ENCODE measurements at regions not wholly inside any gene's neighbourhood (a gene's known extent, or its start where the extent isn't known, plus 50 kb on each side); places are given as distances from the start of the nearest gene placed in this dataset.

GRCh38 chr7:155153676-155154075, 83.6 kb downstream of the HTR5A start:
- no peak overlapping the region for H3K4me3 ChIP-seq (replicated peaks in 1 of 2; ENCODE audit: low read depth in 2 of 2, low read length in 2 of 2)
- no peak for TF ChIP-seq CTCF (IDR thresholded peaks at IDR 0.05; ENCODE audit: low read depth, low read length)
- no peak for DNase-seq (ENCODE audit: low read depth in 2 of 2)

- TF ChIP-seq CTCF (IDR thresholded peaks at IDR 0.05; ENCODE audit: low read depth, low read length), result no peak
- DNase-seq (ENCODE audit: low read depth in 2 of 2), result no peak
- no peak overlapping the region for H3K4me3 ChIP-seq (replicated peaks in 1 of 2; ENCODE audit: low read depth in 2 of 2, low read length in 2 of 2)
Measured at GRCh38 chr7:155154586-155154985, 84.5 kb downstream of the HTR5A start.

- DNase-seq (ENCODE audit: low read depth in 2 of 2), result no peak
- no peak overlapping the region for H3K4me3 ChIP-seq (replicated peaks in 1 of 2; ENCODE audit: low read depth in 2 of 2, low read length in 2 of 2)
- no peak for TF ChIP-seq CTCF (IDR thresholded peaks at IDR 0.05; ENCODE audit: low read depth, low read length)
Measured at GRCh38 chr7:155161690-155162089, 91.6 kb downstream of the HTR5A start.

- no peak overlapping the region for H3K4me3 ChIP-seq (replicated peaks in 1 of 2; ENCODE audit: low read depth in 2 of 2, low read length in 2 of 2)
- DNase-seq (ENCODE audit: low read depth in 2 of 2), result no peak
- no peak for TF ChIP-seq CTCF (IDR thresholded peaks at IDR 0.05; ENCODE audit: low read depth, low read length)
Measured at GRCh38 chr7:155162422-155162821, 92.3 kb downstream of the HTR5A start.

GRCh38 chr7:155163696-155164095, 93.6 kb downstream of the HTR5A start:
- no peak for TF ChIP-seq CTCF (IDR thresholded peaks at IDR 0.05; ENCODE audit: low read depth, low read length)
- DNase-seq (ENCODE audit: low read depth in 2 of 2), result no peak
- no peak overlapping the region for H3K4me3 ChIP-seq (replicated peaks in 1 of 2; ENCODE audit: low read depth in 2 of 2, low read length in 2 of 2)

GRCh38 chr7:155164316-155164715, 94.2 kb downstream of the HTR5A start:
- DNase-seq (ENCODE audit: low read depth in 2 of 2), result no peak
- no peak for TF ChIP-seq CTCF (IDR thresholded peaks at IDR 0.05; ENCODE audit: low read depth, low read length)

GRCh38 chr7:155166108-155166507, 96.0 kb downstream of the HTR5A start:
- no peak for DNase-seq (ENCODE audit: low read depth in 2 of 2)
- TF ChIP-seq CTCF (IDR thresholded peaks at IDR 0.05; ENCODE audit: low read depth, low read length), result no peak
- H3K4me3 ChIP-seq (replicated peaks in 1 of 2; ENCODE audit: low read depth in 2 of 2, low read length in 2 of 2), result no peak overlapping the region

More at GRCh38 chr7:155164316-155164715, 94.2 kb downstream of the HTR5A start:
- no peak overlapping the region for H3K4me3 ChIP-seq (replicated peaks in 1 of 2; ENCODE audit: low read depth in 2 of 2, low read length in 2 of 2)
